ENCODE measurements at regions not wholly inside any gene's neighbourhood (a gene's known extent, or its start where the extent isn't known, plus 50 kb on each side); places are given as distances from the start of the nearest gene placed in this dataset.
"Not testable (repeated sequence)": the region's sequence is repeated elsewhere in the genome, so short reads cannot be mapped to it uniquely, and the experiment has no call there.

GRCh38 chr14:48289701-48290100 is 614.3 kb upstream of the MDGA2 start:
- intact Hi-C loops (cut with micrococcal nuclease): no loop called here

- intact Hi-C loops (cut with micrococcal nuclease): not testable (repeated sequence)
These were observed 609.8 kb upstream of the MDGA2 start for GRCh38 chr14:48285217-48285616.

- intact Hi-C loops (cut with micrococcal nuclease): no loop called here
These were observed 599.9 kb upstream of the MDGA2 start for GRCh38 chr14:48275301-48275700.

- intact Hi-C loops (cut with micrococcal nuclease): no loop called here
These were observed 599.4 kb upstream of the MDGA2 start for GRCh38 chr14:48274826-48275225.

GRCh38 chr14:48267926-48268325 is 592.5 kb upstream of the MDGA2 start:
- intact Hi-C loops (cut with micrococcal nuclease): not testable (repeated sequence)

GRCh38 chr14:48266201-48266600 is 590.8 kb upstream of the MDGA2 start:
- intact Hi-C loops (cut with micrococcal nuclease): not testable (repeated sequence)

GRCh38 chr14:48261436-48261835 is 586.0 kb upstream of the MDGA2 start:
- intact Hi-C loops (cut with micrococcal nuclease): no loop called here

GRCh38 chr14:48260394-48261295 is 585.2 kb upstream of the MDGA2 start:
- intact Hi-C loops (cut with micrococcal nuclease): not testable (repeated sequence)

GRCh38 chr14:48259876-48260275 is 584.5 kb upstream of the MDGA2 start:
- intact Hi-C loops (cut with micrococcal nuclease): not testable (repeated sequence)

- intact Hi-C loops (cut with micrococcal nuclease): not testable (repeated sequence)
These were observed 583.8 kb upstream of the MDGA2 start for GRCh38 chr14:48259232-48259631.

GRCh38 chr14:48258703-48259102 is 583.3 kb upstream of the MDGA2 start:
- intact Hi-C loops (cut with micrococcal nuclease): not testable (repeated sequence)

- intact Hi-C loops (cut with micrococcal nuclease): no loop called here
These were observed 577.6 kb upstream of the MDGA2 start for GRCh38 chr14:48253020-48253419.

GRCh38 chr14:48251290-48251689 is 575.9 kb upstream of the MDGA2 start:
- intact Hi-C loops (cut with micrococcal nuclease): no loop called here

GRCh38 chr14:48250575-48250974 is 575.2 kb upstream of the MDGA2 start:
- intact Hi-C loops (cut with micrococcal nuclease): no loop called here

GRCh38 chr14:48247977-48248376 is 572.6 kb upstream of the MDGA2 start:
- intact Hi-C loops (cut with micrococcal nuclease): no loop called here

GRCh38 chr14:48243900-48244299 is 568.5 kb upstream of the MDGA2 start:
- intact Hi-C loops (cut with micrococcal nuclease): no loop called here

GRCh38 chr14:48229091-48229490 is 553.7 kb upstream of the MDGA2 start:
- intact Hi-C loops (cut with micrococcal nuclease): no loop called here

GRCh38 chr14:48193893-48194292 is 518.5 kb upstream of the MDGA2 start:
- intact Hi-C loops (cut with micrococcal nuclease): no loop called here

- intact Hi-C loops (cut with micrococcal nuclease): not testable (repeated sequence)
These were observed 474.2 kb upstream of the MDGA2 start for GRCh38 chr14:48149624-48150023.

GRCh38 chr14:48140804-48141203 is 465.4 kb upstream of the MDGA2 start:
- intact Hi-C loops (cut with micrococcal nuclease): no loop called here

- intact Hi-C loops (cut with micrococcal nuclease): no loop called here
These were observed 454.1 kb upstream of the MDGA2 start for GRCh38 chr14:48129472-48129871.

- intact Hi-C loops (cut with micrococcal nuclease): no loop called here
These were observed 452.3 kb upstream of the MDGA2 start for GRCh38 chr14:48127674-48128073.

- intact Hi-C loops (cut with micrococcal nuclease): no loop called here
These were observed 450.2 kb upstream of the MDGA2 start for GRCh38 chr14:48125654-48126053.

Data from T-helper 2 cell treated with Interferon-gamma antibody and Interleukin-4, amounts not matched to agents 100 ng/mL and 5 ng/mL, for 36 hours (primary cell).